ENCODE measurements at regions not wholly inside any gene's neighbourhood (a gene's known extent, or its start where the extent isn't known, plus 50 kb on each side); places are given as distances from the start of the nearest gene placed in this dataset.

- TF ChIP-seq EZH2 (optimal IDR thresholded peaks at IDR 0.05; ENCODE audit: low read depth, low read length) (no peak), CTCF (IDR thresholded peaks at IDR 0.05; ENCODE audit: low read length) (no peak), EZH2phosphoT487 (IDR thresholded peaks at IDR 0.05; ENCODE audit: low read length) (no peak)
- Histone ChIP-seq H2AFZ (ENCODE audit: low read length) (no peak overlapping the region), H3K9me2 (replicated peaks; ENCODE audit: insufficient read depth, low read length) (no peaks in the 10 kb centered on the region), H3K9ac (ENCODE audit: low read length) (no peak overlapping the region), H3K4me2 (ENCODE audit: low read depth, low read length) (no peak overlapping the region), H3F3A (ENCODE audit: insufficient read depth, low read length) (no peaks in the 10 kb centered on the region), H3K4me3 (ENCODE audit: low read length) (no peak overlapping the region), H3K27ac (ENCODE audit: low read length) (no peak overlapping the region), H3K27me3 (replicated peaks; ENCODE audit: insufficient read depth, low read length) (no peaks in the 10 kb centered on the region), H3K79me2 (ENCODE audit: low read length) (no peaks in the 10 kb centered on the region), H3K4me1 (ENCODE audit: low read length) (no peaks in the 10 kb centered on the region), H3K9me3 (replicated peaks; ENCODE audit: insufficient read depth, low read length) (no peaks in the 10 kb centered on the region), H4K20me1 (ENCODE audit: insufficient read depth, low read length) (no peaks in the 10 kb centered on the region), H3K36me3 (replicated peaks; ENCODE audit: insufficient read depth, low read length) (no peaks in the 10 kb centered on the region)
- DNase-seq = no peak
Observed at GRCh38 chr2:66362701-66363100, 72.2 kb upstream of the MEIS1 start.

GRCh38 chr2:66346231-66346664 is 88.7 kb upstream of the MEIS1 start:
- no peaks in the 10 kb centered on the region for H3K27me3 ChIP-seq (replicated peaks; ENCODE audit: insufficient read depth, low read length)
- no peak overlapping the region for H3K9ac ChIP-seq (ENCODE audit: low read length)
- H3F3A ChIP-seq (ENCODE audit: insufficient read depth, low read length) = no peaks in the 10 kb centered on the region
- no peak overlapping the region for H3K4me3 ChIP-seq (ENCODE audit: low read length)
- no peak overlapping the region for H3K4me2 ChIP-seq (ENCODE audit: low read depth, low read length)
- no peak overlapping the region for H2AFZ ChIP-seq (ENCODE audit: low read length)
- no peak overlapping the region for H3K27ac ChIP-seq (ENCODE audit: low read length)
- H3K4me1 ChIP-seq (ENCODE audit: low read length) = no peaks in the 10 kb centered on the region
- TF ChIP-seq EZH2phosphoT487 (IDR thresholded peaks at IDR 0.05; ENCODE audit: low read length) (no peak), CTCF (IDR thresholded peaks at IDR 0.05; ENCODE audit: low read length) (no peak), EZH2 (optimal IDR thresholded peaks at IDR 0.05; ENCODE audit: low read depth, low read length) (no peak)
- no peaks in the 10 kb centered on the region for H4K20me1 ChIP-seq (ENCODE audit: insufficient read depth, low read length)
- H3K9me3 ChIP-seq (replicated peaks; ENCODE audit: insufficient read depth, low read length) = no peaks in the 10 kb centered on the region
- DNase-seq = no peak
- no peaks in the 10 kb centered on the region for H3K36me3 ChIP-seq (replicated peaks; ENCODE audit: insufficient read depth, low read length)
- H3K9me2 ChIP-seq (replicated peaks; ENCODE audit: insufficient read depth, low read length) = no peaks in the 10 kb centered on the region
- H3K79me2 ChIP-seq (ENCODE audit: low read length) = no peaks in the 10 kb centered on the region

GRCh38 chr2:66344087-66344663 is 90.8 kb upstream of the MEIS1 start:
- Histone ChIP-seq H2AFZ (ENCODE audit: low read length) (no peak overlapping the region), H3K27me3 (replicated peaks; ENCODE audit: insufficient read depth, low read length) (no peaks in the 10 kb centered on the region)
- no peak for DNase-seq

More at GRCh38 chr2:66344087-66344663, 90.8 kb upstream of the MEIS1 start:
- H3K27ac ChIP-seq (ENCODE audit: low read length) = no peak overlapping the region
- H3K9ac ChIP-seq (ENCODE audit: low read length) = no peak overlapping the region
- H3K79me2 ChIP-seq (ENCODE audit: low read length) = no peaks in the 10 kb centered on the region
- H3K9me3 ChIP-seq (replicated peaks; ENCODE audit: insufficient read depth, low read length) = no peaks in the 10 kb centered on the region
- H3K36me3 ChIP-seq (replicated peaks; ENCODE audit: insufficient read depth, low read length) = no peaks in the 10 kb centered on the region
- no peaks in the 10 kb centered on the region for H3K4me1 ChIP-seq (ENCODE audit: low read length)
- H3F3A ChIP-seq (ENCODE audit: insufficient read depth, low read length) = no peaks in the 10 kb centered on the region
- no peak overlapping the region for H3K4me2 ChIP-seq (ENCODE audit: low read depth, low read length)
- TF ChIP-seq EZH2phosphoT487 (IDR thresholded peaks at IDR 0.05; ENCODE audit: low read length) = no peak
- no peak for TF ChIP-seq EZH2 (optimal IDR thresholded peaks at IDR 0.05; ENCODE audit: low read depth, low read length)
- no peak for TF ChIP-seq CTCF (IDR thresholded peaks at IDR 0.05; ENCODE audit: low read length)
- H3K9me2 ChIP-seq (replicated peaks; ENCODE audit: insufficient read depth, low read length) = no peaks in the 10 kb centered on the region
- H3K4me3 ChIP-seq (ENCODE audit: low read length) = no peak overlapping the region
- no peaks in the 10 kb centered on the region for H4K20me1 ChIP-seq (ENCODE audit: insufficient read depth, low read length)
